NCI-H2081 (cell line): ENCODE measurements at regions not wholly inside any gene's neighbourhood (a gene's known extent, or its start where the extent isn't known, plus 50 kb on each side); places are given as distances from the start of the nearest gene placed in this dataset.

ENCODE experiments used
- DNase-seq, 2 experiments: peaks; one replicate each; lab custom pipeline; 2025; lab: John Stamatoyannopoulos, UW

DNA sequence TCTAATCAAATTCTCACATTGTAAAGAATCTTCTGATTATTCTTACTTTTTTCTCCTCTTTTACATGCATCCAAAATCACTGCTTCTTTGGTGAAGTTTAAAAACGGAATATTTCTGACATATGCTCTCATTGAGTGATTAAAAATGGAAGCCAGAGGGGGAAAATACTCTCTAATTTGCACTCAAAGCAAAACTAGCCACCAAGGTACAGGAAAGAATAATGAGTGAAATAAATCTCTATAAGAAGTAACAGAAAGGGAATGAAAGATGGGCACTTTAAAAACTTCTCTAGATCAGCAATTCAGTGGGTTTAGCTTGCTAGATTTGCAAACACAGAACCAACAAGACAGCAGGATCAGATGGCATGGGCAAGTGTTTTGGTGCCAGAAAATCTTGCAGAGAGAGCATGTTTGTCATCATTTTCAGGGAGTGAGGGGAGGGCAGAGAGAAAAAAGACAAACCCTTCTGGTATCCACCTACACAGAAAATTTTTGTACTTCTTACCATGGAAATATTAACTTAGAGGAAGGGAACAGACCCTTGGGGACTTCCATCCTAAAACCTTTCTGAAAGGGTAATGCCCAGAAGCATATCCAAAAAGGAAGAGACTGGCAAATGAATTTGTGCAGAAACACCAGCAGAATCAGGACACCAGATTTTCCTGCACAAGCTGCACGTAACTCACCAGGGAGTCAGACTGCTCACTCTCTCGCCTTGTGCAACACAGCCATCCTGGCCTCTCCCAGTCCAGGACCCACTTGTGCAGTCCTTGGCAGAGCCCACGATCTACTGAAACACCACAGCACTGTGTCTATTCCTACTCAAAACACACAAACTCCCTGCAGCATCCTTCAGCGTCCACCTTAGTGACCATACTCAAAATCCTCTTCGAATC, 270.2 kb upstream of the PRDM1 start:
- DNase-seq, result no peak

DNA sequence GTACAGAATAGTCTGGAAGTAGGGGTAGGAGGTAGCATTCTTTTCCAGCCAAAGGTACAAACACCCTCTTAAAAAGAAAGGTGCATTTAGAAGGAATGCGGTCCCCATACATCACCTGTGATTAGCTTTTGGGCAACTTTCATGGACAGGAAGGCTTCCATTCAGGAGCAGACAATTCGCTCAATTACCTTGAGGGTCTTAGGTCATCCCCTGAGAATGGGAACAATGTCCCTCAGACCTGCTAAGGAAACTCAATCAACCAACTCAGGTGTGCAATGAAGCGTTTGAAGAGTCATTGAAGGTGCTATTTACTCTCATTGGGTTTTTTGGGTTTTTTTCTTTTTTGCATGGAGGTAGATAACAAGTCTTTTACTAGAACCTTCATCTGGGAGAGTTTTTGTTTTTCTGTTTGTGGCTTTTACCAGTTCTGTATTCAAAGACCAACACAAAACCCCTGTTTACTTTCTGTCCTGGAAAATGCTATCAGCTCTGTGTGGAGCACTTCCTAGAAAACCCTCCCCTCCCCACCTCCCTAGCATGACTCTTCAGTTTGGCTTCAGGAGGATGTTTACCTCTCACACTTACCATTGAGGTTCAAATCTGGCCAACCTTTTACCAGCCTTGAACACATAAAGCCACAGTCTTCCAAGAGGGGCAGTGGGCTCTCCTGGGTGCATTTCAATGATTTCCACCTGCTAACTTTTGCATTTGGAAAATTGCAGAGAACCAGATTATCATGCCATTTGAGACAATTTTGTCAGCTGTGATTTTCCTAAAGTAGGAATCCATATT, 271.2 kb upstream of the PRDM1 start:
- no peak for DNase-seq

- no peak for DNase-seq
Observed at GRCh38 chr6:105810922-105811482, 275.1 kb upstream of the PRDM1 start.

DNA sequence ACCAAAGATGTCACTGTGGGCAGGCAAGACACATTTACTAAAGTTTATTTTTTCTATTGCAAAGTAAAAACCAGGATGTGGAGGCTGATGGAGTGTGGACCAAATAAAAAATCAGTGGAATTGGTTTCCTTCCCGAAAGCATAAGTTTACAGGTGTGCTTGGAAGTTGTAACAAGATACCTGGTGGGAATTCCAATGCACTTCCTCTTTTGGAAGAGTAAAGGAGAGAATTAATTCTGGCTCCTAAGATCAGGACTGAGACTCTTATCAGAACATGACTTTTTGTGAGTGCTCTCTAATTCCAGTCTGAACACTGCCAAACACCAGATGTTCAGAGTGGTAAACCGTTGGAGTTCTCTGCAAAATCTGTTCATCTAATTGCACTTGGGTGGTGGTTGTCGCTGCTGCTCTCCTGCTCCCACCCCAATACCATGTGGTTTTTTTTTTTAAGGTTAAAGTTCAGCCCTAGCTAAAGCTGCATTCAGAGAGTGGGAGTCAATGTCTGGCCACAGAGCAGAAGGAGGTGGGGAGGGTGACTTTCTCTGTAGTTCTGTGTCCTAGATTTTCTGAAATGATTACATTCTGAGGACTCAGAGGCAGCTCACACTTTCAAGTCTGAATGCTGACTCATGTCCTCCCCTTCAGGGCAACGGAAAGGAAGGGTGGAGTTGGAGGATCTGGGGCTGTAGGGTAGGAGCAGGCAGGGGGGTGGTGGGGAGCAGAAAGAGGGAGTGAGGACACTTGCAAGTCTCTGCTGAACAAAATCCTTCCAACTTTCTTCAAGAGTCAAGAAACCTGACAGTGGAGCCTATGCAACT, 275.8 kb upstream of the PRDM1 start:
- DNase-seq, result no peak

GRCh38 chr6:105808571-105808970, 277.6 kb upstream of the PRDM1 start:
- no peak for DNase-seq

DNA sequence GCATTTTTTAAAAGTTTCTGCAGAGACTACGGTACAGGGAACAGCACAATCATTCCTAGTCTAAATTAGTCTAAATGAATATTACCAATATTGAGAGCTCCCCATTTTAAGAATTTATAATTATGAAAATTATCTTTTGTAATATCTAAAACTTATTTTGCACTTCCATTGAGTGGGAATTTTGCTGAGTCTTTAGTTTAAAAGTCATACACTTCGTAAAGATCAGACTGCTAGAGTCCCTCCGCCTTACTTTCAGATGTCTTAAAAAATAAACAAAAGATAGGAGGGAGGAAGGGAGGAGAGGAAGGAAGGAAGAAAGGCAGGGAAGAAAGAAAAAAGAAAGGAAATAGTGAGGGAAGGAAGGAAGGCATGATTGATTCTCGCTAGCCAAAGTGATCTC, 278.2 kb upstream of the PRDM1 start:
- DNase-seq, result no peak

DNA sequence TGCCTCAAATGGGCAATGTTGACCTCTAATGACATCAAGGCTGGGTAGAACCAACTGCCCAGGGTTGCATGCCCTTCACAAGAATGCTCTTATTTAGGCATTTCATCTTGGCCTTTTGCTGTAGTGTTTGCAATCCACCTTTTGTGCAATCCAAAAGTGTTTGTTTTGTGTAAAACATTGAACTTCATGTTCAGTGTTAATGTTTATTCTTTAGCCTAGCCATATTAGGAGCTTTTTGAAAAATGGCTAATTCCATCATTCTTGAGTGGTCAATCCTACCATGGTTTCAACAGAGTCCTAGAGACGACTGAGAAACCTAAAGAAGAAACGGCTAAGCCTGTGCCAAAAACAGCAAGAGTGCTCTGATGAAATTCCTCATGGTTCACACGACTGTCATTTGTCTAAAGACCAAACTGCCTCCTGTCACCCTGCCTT, 279.6 kb upstream of the PRDM1 start:
- no peak for DNase-seq

DNA sequence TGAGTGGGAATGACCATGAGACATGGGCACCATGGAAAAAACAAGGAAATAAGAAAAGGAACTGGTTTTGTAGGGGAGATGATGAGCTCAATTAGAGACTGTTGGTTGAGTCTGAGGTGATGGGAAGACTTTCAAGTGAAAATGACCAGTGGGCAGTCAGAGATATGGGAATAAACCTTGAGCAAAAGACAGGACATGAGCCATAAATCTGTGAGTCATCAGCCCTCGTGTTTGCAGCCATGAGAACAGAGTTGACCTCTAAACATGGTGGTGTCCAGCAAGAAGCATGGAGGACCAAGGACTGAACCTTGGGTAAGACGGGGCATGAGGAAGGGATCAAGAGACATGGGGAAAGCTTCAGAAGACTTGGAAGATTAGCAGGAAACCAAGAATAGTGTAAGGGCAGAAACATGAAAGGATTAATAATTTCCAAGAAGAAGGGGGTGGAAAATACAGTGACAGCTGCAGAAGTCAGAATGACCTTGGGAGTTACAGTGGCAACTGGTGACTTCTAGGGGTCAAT, 280.6 kb upstream of the PRDM1 start:
- DNase-seq, result no peak

- no peak for DNase-seq
Observed at GRCh38 chr6:105804424-105804823, 281.7 kb upstream of the PRDM1 start.

GRCh38 chr6:105804000-105804399, 282.1 kb upstream of the PRDM1 start:
- DNase-seq, result no peak

GRCh38 chr6:105803442-105803841, 282.7 kb upstream of the PRDM1 start:
- DNase-seq, result no peak

DNA sequence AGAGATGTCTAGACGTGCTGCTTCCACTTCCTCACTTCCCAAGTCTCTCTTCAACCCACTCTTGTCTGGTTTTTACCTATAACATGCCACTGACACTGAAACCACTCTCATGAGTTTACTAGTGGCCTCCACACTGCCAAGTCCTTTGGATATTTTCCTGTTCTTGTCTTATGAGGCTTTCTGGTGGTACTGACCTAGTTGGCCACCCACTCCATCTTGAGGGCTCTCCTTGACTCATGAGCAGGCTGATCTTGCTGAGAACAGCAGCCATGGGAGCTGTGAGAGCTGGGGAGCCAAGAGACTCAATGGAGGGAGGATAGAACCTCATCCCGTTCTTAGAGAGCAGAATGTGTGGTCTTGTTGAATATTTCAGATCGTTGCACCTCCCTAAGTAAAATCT, 283.4 kb upstream of the PRDM1 start:
- DNase-seq, result no peak

DNA sequence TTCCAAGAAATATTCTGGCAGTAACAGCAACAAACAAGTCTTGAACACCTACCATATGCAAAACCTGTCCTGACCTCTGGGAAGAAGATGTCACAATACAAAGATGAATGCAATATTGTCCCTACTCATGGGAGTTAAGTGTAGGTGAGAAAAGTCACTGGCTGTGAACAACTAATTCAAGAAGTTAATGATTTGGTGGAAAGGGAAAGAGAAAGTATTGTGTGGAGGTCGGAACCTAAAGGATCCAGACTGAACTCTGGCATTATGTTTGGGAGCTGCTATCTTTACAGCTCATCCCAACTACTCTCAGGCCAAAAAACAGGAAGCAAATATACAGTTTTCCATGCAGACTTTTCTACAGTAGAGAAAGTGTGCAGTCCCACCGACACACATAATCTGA, 285.3 kb upstream of the PRDM1 start:
- DNase-seq, result no peak

DNA sequence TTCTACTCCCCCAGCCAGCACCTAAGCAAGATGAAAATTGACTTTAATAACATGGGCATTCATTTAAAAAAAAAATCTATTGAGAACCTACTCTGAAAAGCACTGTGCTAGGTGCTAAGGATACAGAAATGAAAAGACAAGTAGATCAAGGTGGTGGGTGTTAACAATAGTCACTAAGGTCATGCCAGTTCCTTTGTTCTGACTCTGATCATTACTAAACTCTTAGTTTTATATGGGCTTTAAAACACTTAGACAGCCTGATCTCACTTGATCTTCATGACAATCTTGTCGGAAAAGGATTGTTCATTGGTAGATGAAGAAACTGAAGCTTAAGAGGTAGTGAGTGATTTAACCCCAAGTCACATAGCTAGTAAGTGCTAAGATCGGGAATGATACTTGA, 285.7 kb upstream of the PRDM1 start:
- DNase-seq, result no peak

GRCh38 chr6:105799056-105799455, 287.1 kb upstream of the PRDM1 start:
- no peak for DNase-seq

GRCh38 chr6:105797983-105798453, 288.1 kb upstream of the PRDM1 start:
- no peak for DNase-seq

DNA sequence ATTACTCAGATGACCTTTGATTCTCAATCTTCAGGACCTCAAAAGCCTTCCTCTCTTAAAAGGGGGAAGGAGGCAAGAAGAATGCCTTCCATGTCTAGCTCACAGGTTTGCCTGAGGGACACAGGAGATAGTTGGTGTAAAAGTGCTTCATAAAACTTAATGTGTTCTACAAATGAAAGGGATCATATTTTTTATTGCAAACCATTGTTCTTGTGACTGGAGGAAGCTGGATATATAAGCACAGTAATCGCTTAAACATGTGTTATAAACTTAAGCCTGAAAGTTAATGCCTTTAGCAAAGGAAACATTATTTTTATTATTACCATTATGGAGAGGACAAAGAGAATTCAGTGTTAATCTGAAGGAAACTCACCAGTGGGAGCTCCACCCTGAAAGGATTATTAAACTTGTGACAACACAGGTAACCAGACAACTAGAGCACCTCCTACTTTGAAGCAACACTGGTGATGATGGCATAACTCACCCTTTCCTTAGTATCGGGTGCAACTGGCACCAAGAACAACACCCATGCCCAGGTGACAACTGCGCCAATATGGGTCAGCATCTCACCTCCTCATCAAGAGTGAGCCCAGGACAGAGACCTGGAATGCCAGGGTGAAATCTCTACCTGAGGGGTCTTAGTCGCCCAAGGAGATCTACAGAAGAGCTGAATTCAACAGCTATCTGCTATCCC, 288.7 kb upstream of the PRDM1 start:
- no peak for DNase-seq

DNA sequence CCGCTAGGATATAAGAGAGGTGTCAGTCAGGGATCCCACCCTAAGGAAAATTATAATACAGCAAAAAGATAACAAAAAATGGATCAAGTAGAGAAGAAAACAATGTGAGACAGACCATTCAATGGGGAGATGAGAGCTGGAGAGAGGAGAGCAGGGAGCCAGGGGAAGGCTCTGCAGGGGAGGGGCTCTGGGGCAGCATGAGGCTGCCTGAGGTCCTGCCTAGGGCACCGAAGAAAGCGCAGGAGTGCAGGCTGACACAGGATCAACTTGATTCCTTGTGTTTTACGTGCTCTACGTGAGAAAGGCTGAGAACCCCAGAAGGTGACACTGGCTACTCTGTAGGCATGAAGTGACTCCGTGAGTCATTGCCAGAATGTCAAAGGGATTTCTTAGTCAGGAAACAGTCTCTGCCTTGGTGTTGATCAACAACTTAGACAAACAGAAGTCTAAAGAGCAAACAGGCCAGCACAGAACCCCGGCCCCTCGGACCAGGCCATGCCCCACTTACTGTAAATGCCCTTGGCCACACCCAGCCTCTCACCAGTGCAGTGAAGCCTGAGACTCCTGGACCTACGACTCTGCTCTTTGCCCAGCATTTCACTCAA, 290.1 kb upstream of the PRDM1 start:
- DNase-seq, result no peak

DNA sequence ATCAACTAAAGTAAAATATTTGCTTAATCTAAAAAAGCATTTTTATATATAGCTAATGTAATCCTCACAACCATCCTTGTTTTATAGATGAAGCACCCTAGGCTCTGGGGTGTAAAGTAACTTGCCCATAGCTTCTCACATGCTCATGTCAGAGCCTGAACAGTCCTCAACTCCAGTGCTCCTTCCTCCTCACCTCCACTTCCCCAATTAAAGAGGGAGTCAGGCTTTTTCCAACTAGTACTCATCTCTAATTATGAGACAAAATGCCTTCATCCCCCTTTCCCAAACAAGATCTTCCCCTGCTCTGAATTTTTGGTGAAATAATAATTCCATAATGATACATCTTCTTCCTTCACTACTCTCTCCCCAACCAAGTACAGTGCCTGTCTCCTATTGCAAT, 290.8 kb upstream of the PRDM1 start:
- no peak for DNase-seq

GRCh38 chr6:105794870-105795269, 291.3 kb upstream of the PRDM1 start:
- DNase-seq, result no peak

- DNase-seq, result no peak
Observed at GRCh38 chr6:105794239-105794638, 291.9 kb upstream of the PRDM1 start.
